Panc1 (cell line): ENCODE measurements at regions not wholly inside any gene's neighbourhood (a gene's known extent, or its start where the extent isn't known, plus 50 kb on each side); places are given as distances from the start of the nearest gene placed in this dataset.

Experiments
- ATAC-seq: fragments of 200-7000 bp; cut with Tn5 transposase; 2 replicates; pipeline ENCODE4 v1.9.1; 2020; ENCODE audit warnings: mild to moderate bottlenecking, moderate library complexity
- BruUV-seq: library from RNA; stranded (reverse); fragments of 400-500 nt; replicated peaks from 2 replicates; lab custom pipeline; 2021; lab: Mats Ljungman, UMichigan
- CTCF ChIA-PET: fragments of 300-600 bp; sonication (Branson Sonifier 250); formaldehyde crosslinking; loops from one replicate; lab custom pipeline; 2022; ENCODE audit warnings: antibody characterized with exemption; lab: Charles Lee
- POLR2A ChIA-PET: fragments of 300-600 bp; sonication (Branson Sonifier 250); formaldehyde crosslinking; loops from one replicate; lab custom pipeline; 2022; ENCODE audit warnings: antibody characterized with exemption; lab: Charles Lee
- DNase-seq: peaks from one replicate; pipeline ENCODE4 v3.0.0-alpha.2; 2010; ENCODE audit warnings: low read depth, low spot score
- H3K27ac ChIP-seq: 2 replicates; pipeline ENCODE4 v1.5.1; 2011; ENCODE audit warnings: mild to moderate bottlenecking, low read length, inconsistent platforms
- H3K27me3 ChIP-seq: fragments of 200-500 bp; sonication (Bioruptor generic); 2 replicates; pipeline ENCODE4 v1.6.0; 2014; ENCODE audit warnings: low read length, inconsistent platforms; ENCODE audit not compliant: control insufficient read depth, insufficient read depth
- H3K36me3 ChIP-seq: fragments of 200-500 bp; sonication (Bioruptor generic); 2 replicates; pipeline ENCODE4 v1.5.1; 2014; ENCODE audit warnings: inconsistent platforms, mild to moderate bottlenecking, low read length, moderate library complexity; ENCODE audit not compliant: control insufficient read depth, insufficient read depth
- H3K4me1 ChIP-seq: 2 replicates; pipeline ENCODE4 v1.5.1; 2011; ENCODE audit warnings: inconsistent platforms, mild to moderate bottlenecking, low read length, moderate library complexity; ENCODE audit not compliant: control insufficient read depth, insufficient read depth
- H3K4me3 ChIP-seq, 2 experiments: 2 replicates each; pipeline ENCODE4 v1.5.1; 2011 to 2012; ENCODE audit warnings: low read depth in 2 of 2, low read length in 2 of 2, mild to moderate bottlenecking in 2 of 2, inconsistent platforms in 1 of 2, moderate library complexity in 1 of 2
- H3K9me3 ChIP-seq: fragments of 200-500 bp; sonication (Bioruptor generic); 2 replicates; pipeline ENCODE4 v1.5.1; 2014; ENCODE audit warnings: low read depth, mild to moderate bottlenecking, inconsistent platforms, low read length, moderate library complexity; ENCODE audit not compliant: control insufficient read depth, insufficient read depth
- POLR2AphosphoS5 ChIP-seq: IDR thresholded peaks from 2 replicates; pipeline ENCODE4 v1.6.1; 2012; ENCODE audit warnings: mild to moderate bottlenecking, low read depth, low read length, moderate library complexity
- REST ChIP-seq, 2 experiments: IDR thresholded peaks; 2 replicates each; pipeline ENCODE4 v1.6.1; 2011 to 2012; ENCODE audit warnings: low read depth in 2 of 2, control low read depth in 1 of 2, low read length in 1 of 2, mild to moderate bottlenecking in 1 of 2, moderate library complexity in 1 of 2; ENCODE audit not compliant: insufficient read depth in 1 of 2
- SIN3A ChIP-seq: IDR thresholded peaks from 2 replicates; pipeline ENCODE4 v1.6.1; 2012; ENCODE audit warnings: low read depth, mild to moderate bottlenecking, low read length, moderate library complexity, borderline replicate concordance; ENCODE audit not compliant: insufficient read depth
- TCF7L2 ChIP-seq: IDR thresholded peaks from 2 replicates; pipeline ENCODE4 v1.6.1; 2011; ENCODE audit warnings: mild to moderate bottlenecking, low read depth, low read length, inconsistent platforms
- in situ Hi-C: cut with HindIII; loops from 2 replicates; pipeline ENCODE4 v1.10.0; 2016; ENCODE audit warnings: low sequenced_read_pairs, low pct_unique_long_range_greater_than_20kb
- intact Hi-C: fragments of 100-400 bp; cut with micrococcal nuclease; formaldehyde crosslinking; loops from one replicate; pipeline ENCODE4 v1.10.0; 2022; ENCODE audit not compliant: unreplicated experiment
- TF ChIP-seq, protein P1 (sequence below): fragments of 450-650 bp; IDR thresholded peaks from 2 replicates; pipeline ENCODE4 v1.5.1; 2017; ENCODE audit warnings: mild to moderate bottlenecking

GRCh38 chr3:87044846-87045245 is 53.9 kb upstream of the VGLL3 start:
- in situ Hi-C loops, result no loop called here
- no peak overlapping the region for H3K27ac ChIP-seq
- TF ChIP-seq POLR2AphosphoS5, result no peak
- TF ChIP-seq SIN3A, result no peak
- TF ChIP-seq TCF7L2, result no peak
- TF ChIP-seq REST (IDR thresholded peaks at IDR 0.05; ENCODE audit: insufficient read depth in 1 of 2, low read depth in 2 of 2, low read length in 1 of 2), result no peak
- TF ChIP-seq, protein P1, sequence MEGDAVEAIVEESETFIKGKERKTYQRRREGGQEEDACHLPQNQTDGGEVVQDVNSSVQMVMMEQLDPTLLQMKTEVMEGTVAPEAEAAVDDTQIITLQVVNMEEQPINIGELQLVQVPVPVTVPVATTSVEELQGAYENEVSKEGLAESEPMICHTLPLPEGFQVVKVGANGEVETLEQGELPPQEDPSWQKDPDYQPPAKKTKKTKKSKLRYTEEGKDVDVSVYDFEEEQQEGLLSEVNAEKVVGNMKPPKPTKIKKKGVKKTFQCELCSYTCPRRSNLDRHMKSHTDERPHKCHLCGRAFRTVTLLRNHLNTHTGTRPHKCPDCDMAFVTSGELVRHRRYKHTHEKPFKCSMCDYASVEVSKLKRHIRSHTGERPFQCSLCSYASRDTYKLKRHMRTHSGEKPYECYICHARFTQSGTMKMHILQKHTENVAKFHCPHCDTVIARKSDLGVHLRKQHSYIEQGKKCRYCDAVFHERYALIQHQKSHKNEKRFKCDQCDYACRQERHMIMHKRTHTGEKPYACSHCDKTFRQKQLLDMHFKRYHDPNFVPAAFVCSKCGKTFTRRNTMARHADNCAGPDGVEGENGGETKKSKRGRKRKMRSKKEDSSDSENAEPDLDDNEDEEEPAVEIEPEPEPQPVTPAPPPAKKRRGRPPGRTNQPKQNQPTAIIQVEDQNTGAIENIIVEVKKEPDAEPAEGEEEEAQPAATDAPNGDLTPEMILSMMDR, result no peak
- ATAC-seq (no peak), DNase-seq (no peak)
- CTCF ChIA-PET, result no interaction called here
- no TSS peak for BruUV-seq
- intact Hi-C loops, result no loop called here
- POLR2A ChIA-PET, result no interaction called here
- no peaks in the 10 kb centered on the region for H3K9me3 ChIP-seq
- H3K4me3 ChIP-seq, result no peak overlapping the region
- H3K27me3 ChIP-seq, result no peaks in the 10 kb centered on the region
- no peaks in the 10 kb centered on the region for H3K36me3 ChIP-seq
- H3K4me1 ChIP-seq, result no peaks in the 10 kb centered on the region

- Histone ChIP-seq H3K36me3 (no peaks in the 10 kb centered on the region), H3K4me3 (no peak overlapping the region), H3K9me3 (no peaks in the 10 kb centered on the region), H3K4me1 (no peaks in the 10 kb centered on the region), H3K27me3 (no peaks in the 10 kb centered on the region), H3K27ac (no peak overlapping the region)
- CTCF ChIA-PET, result no interaction called here
- no TSS peak for BruUV-seq
- POLR2A ChIA-PET, result no interaction called here
- intact Hi-C loops, result no loop called here
- in situ Hi-C loops, result no loop called here
- no peak for DNase-seq
- ATAC-seq, result no peak
- TF ChIP-seq TCF7L2 (no peak), REST (IDR thresholded peaks at IDR 0.05; ENCODE audit: insufficient read depth in 1 of 2, low read depth in 2 of 2, low read length in 1 of 2) (no peak), SIN3A (no peak), POLR2AphosphoS5 (no peak)
- TF ChIP-seq, protein P1, result no peak
Measured at GRCh38 chr3:87044409-87044808, 53.5 kb upstream of the VGLL3 start.
